Keratinocyte (primary cell): ENCODE measurements at regions not wholly inside any gene's neighbourhood (a gene's known extent, or its start where the extent isn't known, plus 50 kb on each side); places are given as distances from the start of the nearest gene placed in this dataset.

Experiments
- DNase-seq: peaks from one replicate; pipeline ENCODE4 v3.0.0-alpha.2; 2011; ENCODE audit warnings: low read depth, missing footprints, low spot score
- FAIRE-seq: peaks from 2 replicates; lab custom pipeline; 2011; peaks lifted over from hg19 to GRCh38; lab: Jason Lieb, UNC
- H2AFZ ChIP-seq: 2 replicates; pipeline ENCODE4 v1.6.0; 2012; ENCODE audit warnings: low read length, control low read depth, inconsistent platforms; ENCODE audit not compliant: control insufficient read depth
- H3K27ac ChIP-seq: 2 replicates; pipeline ENCODE4 v1.5.1; 2011; ENCODE audit warnings: low read length; ENCODE audit not compliant: control insufficient read depth, insufficient read depth
- H3K27me3 ChIP-seq: 3 replicates; pipeline ENCODE4 v1.6.0; 2011; ENCODE audit warnings: low read length; ENCODE audit not compliant: control insufficient read depth, insufficient read depth; ENCODE audit errors: extremely low read depth
- H3K36me3 ChIP-seq, 2 experiments: 2 replicates in 1 of 2; 3 replicates in 1 of 2; pipeline ENCODE4 v1.5.1; 2011; ENCODE audit warnings: low read length in 2 of 2, mild to moderate bottlenecking in 1 of 2; ENCODE audit not compliant: control insufficient read depth in 2 of 2, insufficient read depth in 2 of 2; ENCODE audit errors: extremely low read depth in 1 of 2
- H3K4me1 ChIP-seq: 3 replicates; pipeline ENCODE4 v1.5.1; 2011; ENCODE audit warnings: low read length; ENCODE audit not compliant: control insufficient read depth, insufficient read depth; ENCODE audit errors: extremely low read depth
- H3K4me2 ChIP-seq: 3 replicates; pipeline ENCODE4 v1.6.0; 2011; ENCODE audit warnings: low read depth, low read length; ENCODE audit not compliant: control insufficient read depth, insufficient read depth; ENCODE audit errors: extremely low read depth
- H3K4me3 ChIP-seq, 3 experiments: fragments of 200-600 bp in 1 of 3; sonication (generic) in 1 of 3; 2 replicates in 2 of 3; 3 replicates in 1 of 3; pipeline ENCODE4 v1.5.1; 2011 to 2016; ENCODE audit warnings: low read length in 3 of 3, mild to moderate bottlenecking in 3 of 3, control low read depth in 2 of 3, inconsistent platforms in 1 of 3, low read depth in 1 of 3, mixed read lengths in 1 of 3, mixed run types in 1 of 3, moderate library complexity in 1 of 3; ENCODE audit not compliant: control insufficient read depth in 2 of 3, insufficient read depth in 2 of 3; ENCODE audit errors: extremely low read depth in 1 of 3
- H3K79me2 ChIP-seq: 2 replicates; pipeline ENCODE4 v1.6.0; 2012; ENCODE audit warnings: low read length; ENCODE audit not compliant: control insufficient read depth, insufficient read depth
- H3K9ac ChIP-seq: 3 replicates; pipeline ENCODE4 v1.6.0; 2011; ENCODE audit warnings: low read length; ENCODE audit not compliant: control insufficient read depth, insufficient read depth; ENCODE audit errors: extremely low read depth
- H3K9me1 ChIP-seq: 3 replicates; pipeline ENCODE4 v1.6.0; 2011; ENCODE audit warnings: low read length; ENCODE audit not compliant: control insufficient read depth, insufficient read depth; ENCODE audit errors: extremely low read depth
- H3K9me3 ChIP-seq: 2 replicates; pipeline ENCODE4 v1.5.1; 2012; ENCODE audit warnings: low read depth, low read length; ENCODE audit not compliant: control insufficient read depth
- H4K20me1 ChIP-seq: 3 replicates; pipeline ENCODE4 v1.6.0; 2011; ENCODE audit warnings: low read length; ENCODE audit not compliant: control insufficient read depth, insufficient read depth; ENCODE audit errors: extremely low read depth
- CTCF ChIP-seq, 3 experiments: IDR thresholded peaks in 1 of 3; conservative IDR thresholded peaks in 1 of 3; optimal IDR thresholded peaks in 1 of 3; 2 replicates in 2 of 3; 3 replicates in 1 of 3; pipeline versions ENCODE3 to v1.5.1; 2011; ENCODE audit warnings: low read length in 3 of 3, mild to moderate bottlenecking in 3 of 3, moderate library complexity in 2 of 3, control low read depth in 1 of 3, inconsistent platforms in 1 of 3; ENCODE audit not compliant: insufficient read depth in 2 of 3; ENCODE audit errors: extremely low read depth in 1 of 3
- EZH2 ChIP-seq: IDR thresholded peaks from one replicate; pipeline ENCODE4 v1.6.1; 2012; ENCODE audit warnings: inconsistent platforms, mild to moderate bottlenecking, low read length, moderate library complexity
- dilution Hi-C: fragments of 300-500 bp; cut with MboI; formaldehyde crosslinking; loops from one replicate; pipeline ENCODE4 v1.7.0; 2020; ENCODE audit warnings: low sequenced_read_pairs; ENCODE audit not compliant: extremely low pct_ligation_motif_present

GRCh38 chr2:175282886-175283285 is 101.4 kb upstream of the ATP5MC3 start:
- Histone ChIP-seq H3K4me3 (no peak overlapping the region), H3K36me3 (no peaks in the 10 kb centered on the region), H3K27me3 (no peaks in the 10 kb centered on the region), H3K4me1 (no peaks in the 10 kb centered on the region), H3K9me1 (no peaks in the 10 kb centered on the region), H3K27ac (no peak overlapping the region), H2AFZ (no peak overlapping the region), H3K4me2 (no peak overlapping the region), H3K9ac (no peak overlapping the region), H3K9me3 (no peaks in the 10 kb centered on the region), H4K20me1 (no peaks in the 10 kb centered on the region), H3K79me2 (no peaks in the 10 kb centered on the region)
- dilution Hi-C loops, result no loop called here
- DNase-seq (no peak), FAIRE-seq (no peak)
- TF ChIP-seq EZH2 (no peak), CTCF (optimal IDR thresholded peaks at IDR 0.05 in 1 of 3, IDR thresholded peaks at IDR 0.05 in 1 of 3, conservative IDR thresholded peaks at IDR 0.05 in 1 of 3; ENCODE audit: extremely low read depth in 1 of 3, insufficient read depth in 2 of 3, low read length in 3 of 3) (no peak)

- TF ChIP-seq CTCF (optimal IDR thresholded peaks at IDR 0.05 in 1 of 3, IDR thresholded peaks at IDR 0.05 in 1 of 3, conservative IDR thresholded peaks at IDR 0.05 in 1 of 3; ENCODE audit: extremely low read depth in 1 of 3, insufficient read depth in 2 of 3, low read length in 3 of 3) (peak in 2 of 3 experiments; percentile 19 to 32), EZH2 (no peak)
- Histone ChIP-seq H3K36me3 (no peaks in the 10 kb centered on the region), H3K4me2 (no peak overlapping the region), H3K4me1 (no peaks in the 10 kb centered on the region), H3K4me3 (no peak overlapping the region), H2AFZ (no peak overlapping the region), H3K27me3 (no peaks in the 10 kb centered on the region), H3K9ac (no peak overlapping the region), H4K20me1 (no peaks in the 10 kb centered on the region), H3K27ac (no peak overlapping the region), H3K9me1 (no peaks in the 10 kb centered on the region), H3K9me3 (no peaks in the 10 kb centered on the region), H3K79me2 (no peaks in the 10 kb centered on the region)
- no peak for FAIRE-seq
- DNase-seq, result no peak
- dilution Hi-C loops, result no loop called here
Measured at GRCh38 chr2:175282300-175282699, 100.8 kb upstream of the ATP5MC3 start.
